GM21390 (cell line): ENCODE measurements at regions not wholly inside any gene's neighbourhood (a gene's known extent, or its start where the extent isn't known, plus 50 kb on each side); places are given as distances from the start of the nearest gene placed in this dataset.
"Not testable (repeated sequence)": the region's sequence is repeated elsewhere in the genome, so short reads cannot be mapped to it uniquely, and the experiment has no call there.

Experiments used
- ATAC-seq: cut with Tn5 transposase; IDR thresholded peaks from one replicate; pipeline ENCODE4 v1.9.1; 2021; ENCODE audit not compliant: unreplicated experiment

GRCh38 chr12:20105943-20106342 is 262.4 kb upstream of the PDE3A start:
- no peak for ATAC-seq

GRCh38 chr12:20109676-20110075 is 258.7 kb upstream of the PDE3A start:
- ATAC-seq, result no peak

GRCh38 chr12:20115371-20115770 is 253.0 kb upstream of the PDE3A start:
- not testable (repeated sequence) for ATAC-seq

GRCh38 chr12:20119596-20120402 is 248.5 kb upstream of the PDE3A start:
- no peak for ATAC-seq

GRCh38 chr12:20120403-20120725 is 248.0 kb upstream of the PDE3A start:
- ATAC-seq, result no peak

GRCh38 chr12:20122274-20122673 is 246.1 kb upstream of the PDE3A start:
- no peak for ATAC-seq

- no peak for ATAC-seq
Observed at GRCh38 chr12:20123465-20123864, 244.9 kb upstream of the PDE3A start.

GRCh38 chr12:20125276-20125798 is 243.0 kb upstream of the PDE3A start:
- ATAC-seq, result no peak

GRCh38 chr12:20126601-20127000 is 241.7 kb upstream of the PDE3A start:
- no peak for ATAC-seq

GRCh38 chr12:20127413-20127812 is 240.9 kb upstream of the PDE3A start:
- no peak for ATAC-seq

GRCh38 chr12:20128928-20129327 is 239.4 kb upstream of the PDE3A start:
- no peak for ATAC-seq

- no peak for ATAC-seq
Observed at GRCh38 chr12:20132818-20133217, 235.5 kb upstream of the PDE3A start.

GRCh38 chr12:20134652-20135051 is 233.7 kb upstream of the PDE3A start:
- ATAC-seq, result no peak

GRCh38 chr12:20140751-20141150 is 227.6 kb upstream of the PDE3A start:
- no peak for ATAC-seq

- ATAC-seq, result no peak
Observed at GRCh38 chr12:20142316-20142715, 226.0 kb upstream of the PDE3A start.

- no peak for ATAC-seq
Observed at GRCh38 chr12:20142956-20143355, 225.4 kb upstream of the PDE3A start.

GRCh38 chr12:20144341-20144740 is 224.0 kb upstream of the PDE3A start:
- peak; percentile 59 for ATAC-seq

GRCh38 chr12:20148241-20148640 is 220.1 kb upstream of the PDE3A start:
- ATAC-seq, result no peak

GRCh38 chr12:20150835-20151422 is 217.4 kb upstream of the PDE3A start:
- no peak for ATAC-seq

- no peak for ATAC-seq
Observed at GRCh38 chr12:20154052-20154451, 214.3 kb upstream of the PDE3A start.

- no peak for ATAC-seq
Observed at GRCh38 chr12:20155374-20155773, 213.0 kb upstream of the PDE3A start.

- ATAC-seq, result not testable (repeated sequence)
Observed at GRCh38 chr12:20160899-20161298, 207.4 kb upstream of the PDE3A start.
